Left colon (tissue), 2 donors: ENCODE measurements at regions not wholly inside any gene's neighbourhood (a gene's known extent, or its start where the extent isn't known, plus 50 kb on each side); places are given as distances from the start of the nearest gene placed in this dataset.

Experiments used
- ATAC-seq: fragments of 200-7000 bp; cut with Tn5 transposase; one replicate; pipeline ENCODE4 v1.9.1; 2020; ENCODE audit warnings: mild to moderate bottlenecking, moderate library complexity
- DNase-seq, 2 donors: peaks; one replicate each; pipeline ENCODE4 v3.0.0-alpha.2; 2020
- intact Hi-C, 2 donors: fragments of 100-400 bp; cut with DNase I in 1 of 2; cut with micrococcal nuclease in 1 of 2; formaldehyde crosslinking; loops; one replicate each; pipeline versions ENCODE4 v1.11.2 to v1.14.0; 2022; cut with DNase I, micrococcal nuclease
- donor health status: DM: no; HTN: no; CAD: no.
- donor health status: DM: yes; HTN: yes; CAD: no.

DNA sequence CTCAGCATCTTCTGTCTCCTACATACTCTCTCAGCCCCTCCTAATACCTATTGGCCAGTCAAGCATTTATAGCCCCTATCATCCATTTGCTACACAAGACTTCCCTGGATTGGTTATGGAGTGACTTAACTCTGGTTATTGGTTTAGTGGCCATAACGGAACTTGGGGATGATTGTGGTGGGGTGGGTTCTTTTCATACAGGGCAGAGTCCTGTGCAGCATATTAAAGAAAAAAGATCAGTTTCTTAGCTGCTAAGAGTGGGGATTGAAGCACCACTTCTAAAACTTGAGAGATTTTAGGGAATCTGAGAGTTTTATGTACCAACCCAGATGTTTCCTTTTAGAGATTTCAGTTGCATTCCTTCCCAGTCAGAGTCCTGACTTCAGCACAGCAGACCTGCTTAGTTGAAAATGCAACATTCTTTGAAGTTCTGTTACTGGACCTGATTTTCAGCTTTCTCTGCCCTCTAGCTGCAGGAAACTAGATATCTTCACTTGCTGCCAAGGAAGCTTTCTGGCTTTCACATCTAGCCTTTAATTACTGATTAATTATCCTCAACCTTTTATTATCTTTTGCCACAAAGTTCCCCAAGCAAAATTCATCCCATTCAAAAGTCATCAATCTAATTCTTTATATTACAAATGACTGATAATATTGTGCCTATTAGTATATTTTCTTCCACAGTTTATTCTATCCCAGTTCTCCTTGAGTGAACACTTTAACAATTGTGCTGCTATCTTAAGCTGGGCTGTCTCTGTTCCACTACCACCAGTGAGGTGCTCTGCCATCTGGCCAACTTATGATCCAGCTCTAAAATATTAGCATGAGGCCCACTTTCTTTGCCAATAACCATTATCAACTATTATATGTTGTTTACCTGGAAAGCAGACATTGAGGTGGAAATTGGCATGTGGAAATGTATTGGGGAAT is 906.0 kb upstream of the ALCAM start:
- intact Hi-C loops = no loop called here
- no peak for ATAC-seq
- no peak for DNase-seq

DNA sequence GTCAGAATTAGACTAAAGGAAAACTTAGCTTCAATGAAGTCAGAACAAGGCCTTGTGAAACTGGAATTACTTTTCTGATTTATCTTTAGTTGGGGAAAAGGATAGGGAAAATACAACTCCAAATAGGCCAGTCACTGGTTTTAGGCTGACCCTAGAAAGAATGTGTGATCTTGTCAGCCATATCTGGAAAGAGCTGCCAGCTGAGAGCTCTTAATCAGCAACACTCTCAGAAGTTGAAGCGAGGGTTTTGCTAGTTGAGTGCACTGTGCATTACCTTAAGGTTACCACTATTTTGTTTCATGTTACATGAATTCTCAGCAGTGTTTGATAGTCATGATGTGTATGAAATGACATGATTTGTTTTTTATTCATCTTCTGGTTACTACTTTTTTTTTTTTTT is 905.3 kb upstream of the ALCAM start:
- intact Hi-C loops = no loop called here
- ATAC-seq = no peak
- DNase-seq = no peak

GRCh38 chr3:104472221-104472620 is 894.5 kb upstream of the ALCAM start:
- DNase-seq (no peak), ATAC-seq (no peak)
- intact Hi-C loops = no loop called here

DNA sequence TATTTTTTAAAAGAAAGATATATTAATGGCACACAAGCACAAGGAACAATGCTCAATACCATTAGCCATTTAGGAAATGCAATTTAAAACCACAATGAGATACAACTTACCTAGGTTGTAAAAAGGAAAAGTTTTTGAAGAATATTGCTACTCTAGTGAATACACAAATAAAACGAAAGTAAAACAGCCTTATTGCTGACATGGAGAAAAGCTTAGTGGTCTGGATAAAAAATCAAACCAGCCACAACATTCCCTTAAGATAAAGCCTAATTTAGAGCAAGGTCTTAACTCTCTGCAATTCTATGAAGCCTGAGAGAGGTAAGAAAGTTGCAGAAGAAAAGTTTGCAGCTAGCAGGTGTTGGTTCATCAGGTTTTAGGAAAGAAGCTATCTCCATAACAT is 892.7 kb upstream of the ALCAM start:
- intact Hi-C loops = no loop called here
- DNase-seq = no peak
- no peak for ATAC-seq

- no peak for DNase-seq
- intact Hi-C loops = no loop called here
These were observed 863.7 kb upstream of the ALCAM start for GRCh38 chr3:104503022-104503421.

DNA sequence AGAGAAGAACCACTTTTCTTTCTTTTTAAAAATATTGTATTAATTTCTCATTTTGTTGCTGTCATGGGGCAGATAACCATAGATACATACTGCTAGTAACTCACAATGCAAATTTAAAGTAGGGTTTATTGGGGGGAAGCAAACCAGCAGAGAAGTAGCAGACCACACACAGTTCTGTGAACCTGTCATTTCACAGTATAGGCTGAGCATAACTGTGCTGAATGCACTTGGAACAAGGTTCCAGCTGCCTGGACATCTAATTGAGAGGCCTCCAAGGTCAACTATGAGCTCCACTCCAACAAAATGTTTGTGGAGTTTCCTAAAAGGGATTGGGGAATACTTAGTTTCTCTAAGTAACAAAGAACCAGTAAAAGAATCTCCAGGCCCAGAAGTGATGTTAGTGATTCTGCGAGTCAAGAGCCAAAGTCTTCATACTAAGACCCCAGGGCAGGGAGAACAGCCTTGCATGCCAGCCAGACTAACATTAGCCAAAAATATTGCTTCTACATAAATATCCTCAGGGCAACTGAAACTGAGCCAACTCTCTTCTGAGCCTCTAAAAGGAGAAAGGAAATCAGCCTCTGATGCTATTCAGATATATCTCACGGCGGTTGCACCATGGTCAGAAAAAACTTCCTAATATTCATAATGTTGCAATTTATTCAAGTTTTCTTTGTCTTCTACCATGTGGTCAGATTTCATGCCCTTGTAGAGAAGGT is 856.4 kb upstream of the ALCAM start:
- ATAC-seq (no peak), DNase-seq (no peak)
- intact Hi-C loops = no loop called here

More at GRCh38 chr3:104503022-104503421, 863.7 kb upstream of the ALCAM start:
- ATAC-seq = no peak

GRCh38 chr3:104514371-104514770 is 852.3 kb upstream of the ALCAM start:
- ATAC-seq = no peak
- DNase-seq = no peak
- intact Hi-C loops = no loop called here

GRCh38 chr3:104514776-104515175 is 851.9 kb upstream of the ALCAM start:
- DNase-seq (no peak), ATAC-seq (no peak)
- intact Hi-C loops = no loop called here

GRCh38 chr3:104519068-104519467 is 847.6 kb upstream of the ALCAM start:
- intact Hi-C loops = no loop called here
- DNase-seq = no peak
- ATAC-seq = no peak

GRCh38 chr3:104519468-104520227 is 847.1 kb upstream of the ALCAM start:
- no peak for DNase-seq
- ATAC-seq = no peak
- intact Hi-C loops = no loop called here

DNA sequence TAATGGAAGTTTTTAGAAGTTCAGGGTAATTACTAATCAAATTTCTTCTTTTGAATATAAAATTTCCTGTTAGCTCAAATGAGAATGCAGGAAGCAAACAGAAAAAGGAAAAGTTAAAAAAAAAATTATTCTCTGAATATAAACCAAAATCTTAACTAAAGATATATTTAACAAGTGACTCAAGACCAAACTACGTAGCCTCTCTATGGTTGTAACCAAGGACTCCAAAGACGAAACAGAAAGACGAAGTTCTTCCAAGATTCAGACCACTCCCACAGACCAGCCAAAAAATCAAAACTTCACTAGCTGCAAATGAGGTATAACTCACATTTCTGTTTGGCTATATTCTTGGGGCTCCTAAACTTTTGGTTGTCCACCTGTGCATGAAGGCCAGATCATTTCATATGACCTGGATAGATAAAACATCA is 846.5 kb upstream of the ALCAM start:
- DNase-seq = no peak
- ATAC-seq = no peak
- intact Hi-C loops = no loop called here

GRCh38 chr3:104521606-104522336 is 844.9 kb upstream of the ALCAM start:
- DNase-seq (peak; percentile 23 to 41), ATAC-seq (no peak)
- intact Hi-C loops = no loop called here

DNA sequence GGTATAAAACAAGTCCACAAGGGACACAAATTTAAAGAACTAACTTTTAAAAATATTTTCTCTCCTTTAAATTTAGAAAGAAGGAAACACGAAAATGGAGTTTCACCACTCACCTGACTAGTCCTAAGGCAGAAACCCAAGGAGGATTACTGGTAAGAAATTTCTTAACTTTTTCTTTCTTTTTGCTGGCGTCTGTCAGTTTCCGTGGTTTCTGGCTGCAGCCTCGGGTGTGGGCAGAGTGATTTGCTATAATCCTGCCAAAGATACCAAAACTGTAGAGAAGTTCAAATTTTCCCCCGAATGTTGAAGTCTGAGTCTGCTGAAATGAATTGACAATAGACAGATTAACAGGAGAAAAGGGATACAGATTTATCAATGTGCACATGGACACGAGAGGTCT is 843.6 kb upstream of the ALCAM start:
- intact Hi-C loops = no loop called here
- DNase-seq (no peak), ATAC-seq (no peak)

DNA sequence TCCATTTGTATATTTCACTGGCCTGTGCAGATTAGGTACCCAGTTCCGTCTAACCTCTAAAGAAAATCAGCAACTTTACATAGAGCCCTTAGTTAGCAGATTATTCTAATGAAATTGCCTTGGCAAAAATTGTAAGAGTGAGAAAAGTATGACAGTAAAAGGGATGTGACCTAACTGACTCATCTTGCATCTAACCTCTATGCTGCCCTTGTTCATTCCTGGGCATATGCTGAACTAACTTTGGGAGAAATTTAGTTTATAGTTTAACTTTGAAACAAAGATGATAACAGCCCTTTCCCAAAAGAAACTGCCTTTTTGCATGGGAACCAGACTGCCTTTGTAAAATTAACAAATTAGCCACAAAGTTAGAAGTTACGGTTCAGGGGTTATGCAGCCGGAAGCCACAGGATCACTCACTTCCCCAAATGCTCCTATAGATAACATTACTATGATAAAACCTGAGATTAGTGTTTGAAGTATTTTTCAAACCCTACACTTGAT is 839.8 kb upstream of the ALCAM start:
- no peak for DNase-seq

DNA sequence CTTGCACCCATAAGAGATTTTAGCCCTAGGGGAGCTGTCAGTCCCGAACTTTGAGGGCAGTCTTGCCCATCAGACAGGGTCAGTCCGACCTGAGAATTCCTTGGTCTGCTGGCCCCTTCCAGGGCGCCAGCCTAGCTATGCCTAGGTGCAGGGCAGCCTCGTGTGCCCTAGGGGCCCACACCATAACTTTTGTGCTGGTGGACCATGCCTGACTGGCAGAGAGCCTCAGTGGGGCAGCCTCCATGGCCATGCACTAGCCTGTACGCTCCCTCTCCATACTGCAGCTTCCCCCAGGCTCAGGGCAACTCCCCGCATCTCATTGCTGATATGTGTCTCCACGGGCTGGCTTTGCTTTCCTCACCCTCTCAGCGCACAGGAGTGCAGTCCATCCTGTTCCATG is 835.8 kb upstream of the ALCAM start:
- DNase-seq = no peak
- ATAC-seq = no peak
- intact Hi-C loops = no loop called here

More for the DNA sequence above, 839.8 kb upstream of the ALCAM start:
- intact Hi-C loops = no loop called here
- ATAC-seq = no peak

DNA sequence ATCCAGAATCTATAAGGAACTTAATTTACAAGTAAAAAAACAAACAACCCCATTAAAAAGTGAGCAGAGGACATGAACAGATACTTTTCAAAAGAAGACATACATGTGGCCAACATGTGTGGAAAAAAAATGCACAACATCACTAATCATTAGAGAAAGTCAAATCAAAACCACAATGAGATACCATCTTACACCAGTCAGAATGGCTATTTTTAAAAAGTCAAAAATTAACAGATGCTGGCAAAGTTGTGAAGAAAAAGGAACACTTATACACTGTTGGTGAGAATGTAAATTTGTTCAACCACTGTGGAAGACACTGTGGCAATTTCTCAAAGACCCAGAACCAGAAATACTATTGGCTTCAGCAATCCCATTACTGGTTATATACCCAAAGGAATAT is 830.0 kb upstream of the ALCAM start:
- intact Hi-C loops = no loop called here
- DNase-seq (no peak), ATAC-seq (no peak)

GRCh38 chr3:104537323-104537722 is 829.4 kb upstream of the ALCAM start:
- DNase-seq (no peak), ATAC-seq (no peak)
- intact Hi-C loops = no loop called here

DNA sequence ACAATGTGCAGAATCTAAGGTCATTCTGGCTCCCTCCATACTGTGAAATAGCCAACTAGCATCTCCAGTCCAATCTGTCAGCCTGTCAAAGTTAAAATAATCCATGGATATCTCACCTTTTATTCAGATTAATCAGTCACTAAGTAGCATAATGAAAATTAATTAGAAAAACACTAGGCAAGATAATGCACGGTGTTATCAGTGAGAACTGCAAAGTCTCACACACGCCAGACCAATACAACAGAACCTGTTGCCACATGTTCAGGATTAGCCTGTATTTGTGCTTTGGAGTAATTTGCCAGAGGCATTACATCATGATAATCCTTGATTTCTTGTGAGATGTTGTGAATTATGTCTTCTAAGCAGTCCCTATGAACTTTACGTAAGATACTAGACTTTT is 820.4 kb upstream of the ALCAM start:
- intact Hi-C loops = no loop called here
- no peak for ATAC-seq
- DNase-seq = no peak

DNA sequence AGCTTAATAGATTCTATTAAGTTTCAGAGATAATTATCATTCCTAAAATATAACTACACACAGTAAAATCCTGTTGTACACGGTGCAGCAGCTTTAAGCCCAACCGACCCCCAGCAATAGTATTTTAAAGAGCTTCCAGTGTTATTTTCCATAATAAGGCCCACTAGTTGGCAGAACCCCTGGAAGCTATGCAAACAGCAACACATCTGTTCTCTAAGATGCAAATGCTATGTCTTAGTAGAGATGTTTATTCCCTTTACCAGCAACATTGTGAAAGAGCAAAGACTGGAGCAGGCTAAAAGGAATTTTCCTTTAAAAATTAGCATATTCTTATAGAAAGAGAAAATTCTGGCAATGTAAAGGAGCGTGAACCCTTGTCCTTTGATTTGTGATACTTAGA is 819.7 kb upstream of the ALCAM start:
- ATAC-seq (no peak), DNase-seq (no peak)
- intact Hi-C loops = no loop called here
